Psoas muscle (tissue), 7 donors: ENCODE measurements at regions not wholly inside any gene's neighbourhood (a gene's known extent, or its start where the extent isn't known, plus 50 kb on each side); places are given as distances from the start of the nearest gene placed in this dataset.

ENCODE experiments used
- ATAC-seq, 4 donors: fragments of 200-7000 bp; cut with Tn5 transposase; one replicate each; pipeline ENCODE4 v1.9.1; 2020; ENCODE audit warnings: moderate library complexity in 3 of 4, mild to moderate bottlenecking in 2 of 4
- DNase-seq, 2 donors: peaks; one replicate each; pipeline ENCODE4 v3.0.0-alpha.2; 2020
- H3K27ac ChIP-seq: fragments of 200-600 bp; one replicate; pipeline ENCODE4 v1.8.0; 2022
- H3K27me3 ChIP-seq, 3 donors: fragments of 200-600 bp in 1 of 3; one replicate each; pipeline versions ENCODE4 v1.6.1 to v1.8.0; 2013 to 2022; ENCODE audit warnings: low read length in 2 of 3, mild to moderate bottlenecking in 2 of 3, moderate library complexity in 1 of 3; ENCODE audit not compliant: insufficient read depth in 3 of 3
- H3K36me3 ChIP-seq, 2 donors: fragments of 200-600 bp in 1 of 2; one replicate each; pipeline versions ENCODE4 v1.6.1 to v1.8.0; 2013 to 2022; ENCODE audit warnings: low read depth in 1 of 2, mild to moderate bottlenecking in 1 of 2, moderate library complexity in 1 of 2; ENCODE audit not compliant: insufficient read depth in 1 of 2
- H3K4me1 ChIP-seq: fragments of 200-600 bp; one replicate; pipeline ENCODE4 v1.8.0; 2022
- H3K4me3 ChIP-seq: fragments of 200-600 bp; one replicate; pipeline ENCODE4 v1.8.0; 2022; ENCODE audit warnings: mild to moderate bottlenecking
- H3K9me3 ChIP-seq: fragments of 200-600 bp; one replicate; pipeline ENCODE4 v1.8.0; 2022
- CTCF ChIP-seq: fragments of 200-600 bp; IDR thresholded peaks from one replicate; pipeline ENCODE4 v1.8.0; 2022; ENCODE audit warnings: antibody characterized with exemption
- WGBS, 3 donors: extraction: QIAGEN DNeasy Blood & Tissue Kit; methylation state at CpG; one replicate each; pipeline versions ENCODE4 v1.1.6 to v1.1.7; 2013; 5-methylcytosine and 5-hydroxymethylcytosine counted together
- intact Hi-C, 2 donors: fragments of 100-400 bp; cut with DNase I; formaldehyde crosslinking; loops; one replicate each; pipeline versions ENCODE4 v1.11.0 to v1.14.2; 2022
- donor health status: healthy with polysubstance abuse.
- donor health status: DM: no; HTN: no; CAD: no; lungs with moderate emphysema.
- donor health status: Bipolar disorder and iron deficiency.
- donor health status: healthy.
- donor health status: DM: yes; HTN: yes; CAD: no.
- donor health status: DM: no; HTN: no; CAD: no.
- donor health status: DM: yes; HTN: yes; CAD: no.

- 77 to 84% (median 84%) methylated on average over 5 of the region's 5 CpGs for WGBS, 3 donors
- Histone ChIP-seq H3K27ac (no peak overlapping the region), H3K36me3 (no peaks in the 10 kb centered on the region), H3K4me3 (no peak overlapping the region), H3K4me1 (no peaks in the 10 kb centered on the region), H3K27me3 (no peaks in the 10 kb centered on the region), H3K9me3 (no peaks in the 10 kb centered on the region)
- TF ChIP-seq CTCF, result no peak
- no peak for DNase-seq
- intact Hi-C loops, result no loop called here
- ATAC-seq, result no peak
Observed at GRCh38 chr2:12064153-12064552, 317.7 kb downstream of the LPIN1 start.

- intact Hi-C loops, result no loop called here
- TF ChIP-seq CTCF, result no peak
- Histone ChIP-seq H3K4me3 (no peak overlapping the region), H3K4me1 (no peaks in the 10 kb centered on the region), H3K36me3 (no peaks in the 10 kb centered on the region), H3K9me3 (no peaks in the 10 kb centered on the region), H3K27ac (no peak overlapping the region), H3K27me3 (no peaks in the 10 kb centered on the region)
- DNase-seq (no peak), ATAC-seq (no peak)
- 61 to 89% (median 71%) methylated on average over 1 of the region's 1 CpG for WGBS, 3 donors
Observed at GRCh38 chr2:12066116-12066515, 319.7 kb downstream of the LPIN1 start.

GRCh38 chr2:12066986-12067385 lies 320.6 kb downstream of the LPIN1 start:
- WGBS, 3 donors, result 93 to 100% (median 100%) methylated on average over 1 of the region's 1 CpG
- DNase-seq (no peak), ATAC-seq (no peak)
- no peak overlapping the region for H3K27ac ChIP-seq
- no peaks in the 10 kb centered on the region for H3K27me3 ChIP-seq
- no peaks in the 10 kb centered on the region for H3K36me3 ChIP-seq
- TF ChIP-seq CTCF, result no peak
- no peaks in the 10 kb centered on the region for H3K4me1 ChIP-seq
- no peak overlapping the region for H3K4me3 ChIP-seq
- H3K9me3 ChIP-seq, result no peaks in the 10 kb centered on the region
- intact Hi-C loops, result no loop called here

GRCh38 chr2:12068796-12069538 lies 322.5 kb downstream of the LPIN1 start:
- ATAC-seq (no peak), DNase-seq (no peak)
- Histone ChIP-seq H3K27me3 (no peaks in the 10 kb centered on the region), H3K27ac (no peak overlapping the region), H3K36me3 (no peaks in the 10 kb centered on the region), H3K9me3 (no peaks in the 10 kb centered on the region), H3K4me3 (no peak overlapping the region), H3K4me1 (no peaks in the 10 kb centered on the region)
- intact Hi-C loops, result no loop called here
- no peak for TF ChIP-seq CTCF
- 68% methylated on average over 6 of the region's 6 CpGs for whole genome bisulfite sequencing, 3 donors

- intact Hi-C loops, result no loop called here
- 28 to 37% (median 32%) methylated on average over 2 of the region's 2 CpGs for WGBS, 3 donors
- Histone ChIP-seq H3K9me3 (no peaks in the 10 kb centered on the region), H3K4me1 (no peaks in the 10 kb centered on the region), H3K27me3 (no peaks in the 10 kb centered on the region), H3K4me3 (no peak overlapping the region), H3K36me3 (no peaks in the 10 kb centered on the region), H3K27ac (no peak overlapping the region)
- ATAC-seq (no peak), DNase-seq (no peak)
- no peak for TF ChIP-seq CTCF
Observed at GRCh38 chr2:12070153-12070552, 323.7 kb downstream of the LPIN1 start.
